ENCODE measurements at regions not wholly inside any gene's neighbourhood (a gene's known extent, or its start where the extent isn't known, plus 50 kb on each side); places are given as distances from the start of the nearest gene placed in this dataset.

DNA sequence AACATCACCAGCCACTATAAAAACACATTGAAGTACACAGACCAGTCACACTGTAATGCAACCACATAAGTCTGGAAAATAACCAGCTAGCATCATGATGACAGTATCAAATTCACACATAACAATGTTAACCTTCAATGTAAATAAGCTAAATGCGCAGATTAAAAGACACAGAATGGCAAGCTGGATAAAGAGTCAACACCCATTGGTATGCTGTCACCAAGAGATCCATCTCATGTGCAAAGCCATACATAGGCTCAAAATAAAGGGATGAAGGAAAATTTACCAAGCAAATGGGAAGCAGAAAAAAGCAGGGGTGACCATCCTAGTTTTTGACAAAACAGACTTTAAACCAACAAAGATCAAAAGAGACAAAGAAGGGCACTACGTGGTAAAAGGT, 110.8 kb downstream of the NR4A2 start:
- TF ChIP-seq EZH2 (IDR thresholded peaks at IDR 0.05; ENCODE audit: low read length, unreplicated experiment) (no peak), EZH2phosphoT487 (IDR thresholded peaks at IDR 0.05; ENCODE audit: borderline replicate concordance, low read length) (no peak)
